HG03064 (cell line): ENCODE measurements at regions not wholly inside any gene's neighbourhood (a gene's known extent, or its start where the extent isn't known, plus 50 kb on each side); places are given as distances from the start of the nearest gene placed in this dataset.
"Not testable (repeated sequence)": the region's sequence is repeated elsewhere in the genome, so short reads cannot be mapped to it uniquely, and the experiment has no call there.

Experiments used
- ATAC-seq: cut with Tn5 transposase; IDR thresholded peaks from one replicate; pipeline ENCODE4 v1.9.1; 2021; ENCODE audit warnings: low read depth; ENCODE audit not compliant: unreplicated experiment

GRCh38 chr2:38454081-38454480 is 77.0 kb upstream of the ATL2 start:
- ATAC-seq, result no peak

DNA sequence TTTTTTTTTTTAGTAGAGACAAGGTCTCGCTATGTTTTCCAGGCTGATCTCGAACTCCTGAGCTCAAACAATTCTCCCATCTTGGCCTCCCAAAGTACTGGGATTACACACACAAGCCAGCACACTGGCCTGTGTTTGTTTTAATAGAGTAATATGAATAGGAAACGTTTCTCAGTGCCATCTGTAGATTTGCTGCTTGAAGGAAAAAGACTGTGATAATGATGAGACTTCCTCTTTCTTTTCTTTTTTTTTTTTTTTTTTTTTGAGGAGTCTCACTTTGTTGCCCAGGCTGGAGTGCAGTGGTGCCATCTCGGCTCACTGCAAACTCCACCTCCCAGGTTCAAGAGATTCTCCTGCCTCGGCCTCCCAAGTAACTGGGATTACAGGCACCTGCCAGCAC is 74.7 kb upstream of the ATL2 start:
- not testable (repeated sequence) for ATAC-seq

- no peak for ATAC-seq
These were observed 73.4 kb upstream of the ATL2 start for GRCh38 chr2:38450509-38450908.

DNA sequence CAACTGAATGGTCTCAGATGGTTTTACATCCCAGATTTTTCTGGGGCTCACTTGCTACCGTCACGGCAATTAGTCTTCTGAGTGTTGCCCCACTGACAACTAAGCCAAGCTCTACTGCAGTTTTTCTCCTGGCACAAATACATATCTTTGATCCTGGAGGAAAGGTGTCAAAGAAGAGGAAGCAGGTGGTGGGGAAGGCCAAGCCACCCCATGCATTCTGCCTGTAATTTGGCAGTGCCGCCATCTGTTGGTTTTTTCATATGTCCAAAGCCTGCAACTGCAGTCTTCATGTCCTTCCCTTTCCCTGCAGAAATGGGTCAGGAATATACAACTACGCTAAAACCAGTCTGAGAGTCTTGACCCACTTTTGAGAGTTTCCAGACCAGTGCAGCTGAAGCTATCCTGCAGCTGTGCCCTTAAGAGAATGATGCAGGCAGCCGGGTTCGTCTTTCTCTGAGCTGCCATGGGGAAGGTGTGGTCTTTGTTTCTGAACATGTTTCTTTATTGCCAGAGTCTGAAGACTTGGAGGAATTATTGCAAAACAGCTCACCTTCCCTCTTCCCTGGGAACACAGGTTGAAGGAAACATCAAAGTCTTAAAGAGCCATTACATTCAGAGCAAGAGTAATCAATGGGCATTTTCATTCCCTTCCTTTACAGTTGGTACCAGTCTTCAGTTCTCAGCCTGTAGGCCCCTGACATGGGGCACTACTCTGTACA is 71.8 kb upstream of the ATL2 start:
- ATAC-seq, result no peak

DNA sequence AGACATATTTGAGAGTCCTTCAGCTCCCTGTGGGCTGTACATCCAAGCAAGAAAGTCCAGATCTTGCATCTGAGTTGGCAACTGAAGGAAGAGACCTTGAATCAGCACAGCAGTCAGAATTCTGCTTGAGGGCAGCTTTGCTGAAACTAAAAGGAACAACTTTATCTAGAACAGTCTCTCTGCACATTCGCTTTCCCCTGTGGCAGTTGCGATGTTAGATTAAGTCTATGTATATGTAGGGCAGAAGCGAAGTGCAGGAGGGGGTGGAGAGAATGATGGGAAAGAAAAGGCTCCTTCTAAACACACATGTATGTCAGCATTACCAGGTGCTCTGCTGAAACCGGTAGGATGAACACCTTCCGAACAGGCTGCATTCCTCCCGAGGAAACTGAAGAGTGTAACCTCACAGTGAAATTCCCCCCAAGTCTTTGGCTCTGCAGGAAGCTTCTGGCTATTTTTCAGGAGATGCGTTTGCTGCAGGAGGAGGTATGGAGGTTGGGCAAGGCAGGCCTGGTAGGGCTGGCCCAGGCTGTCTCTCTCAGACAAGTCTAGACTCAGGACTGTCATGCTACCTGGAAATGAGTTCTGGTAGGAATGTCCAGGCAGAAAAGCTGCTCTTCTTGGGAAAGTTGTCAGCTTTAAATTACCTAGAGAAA is 70.0 kb upstream of the ATL2 start:
- ATAC-seq, result no peak

DNA sequence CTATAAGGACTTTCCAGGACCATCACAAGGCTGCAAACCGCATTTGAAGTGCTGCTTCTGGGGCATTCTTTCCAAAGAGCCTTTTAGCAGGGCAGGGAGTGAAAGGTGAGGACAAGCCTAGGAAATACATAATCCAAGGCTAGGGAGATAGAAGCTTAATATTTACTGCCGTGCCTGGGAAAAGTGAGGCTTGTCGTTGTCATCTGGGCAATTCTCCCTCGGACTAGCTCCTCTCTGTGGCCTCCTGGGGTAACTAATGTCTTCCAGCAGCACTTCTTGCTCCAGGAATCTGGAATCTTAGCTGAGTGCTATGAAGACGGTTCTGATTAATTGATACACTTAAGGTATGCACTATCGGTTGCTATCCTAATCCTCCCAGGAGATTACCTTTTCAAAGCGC is 69.3 kb upstream of the ATL2 start:
- ATAC-seq, result no peak

GRCh38 chr2:38444247-38444646 is 67.2 kb upstream of the ATL2 start:
- no peak for ATAC-seq

DNA sequence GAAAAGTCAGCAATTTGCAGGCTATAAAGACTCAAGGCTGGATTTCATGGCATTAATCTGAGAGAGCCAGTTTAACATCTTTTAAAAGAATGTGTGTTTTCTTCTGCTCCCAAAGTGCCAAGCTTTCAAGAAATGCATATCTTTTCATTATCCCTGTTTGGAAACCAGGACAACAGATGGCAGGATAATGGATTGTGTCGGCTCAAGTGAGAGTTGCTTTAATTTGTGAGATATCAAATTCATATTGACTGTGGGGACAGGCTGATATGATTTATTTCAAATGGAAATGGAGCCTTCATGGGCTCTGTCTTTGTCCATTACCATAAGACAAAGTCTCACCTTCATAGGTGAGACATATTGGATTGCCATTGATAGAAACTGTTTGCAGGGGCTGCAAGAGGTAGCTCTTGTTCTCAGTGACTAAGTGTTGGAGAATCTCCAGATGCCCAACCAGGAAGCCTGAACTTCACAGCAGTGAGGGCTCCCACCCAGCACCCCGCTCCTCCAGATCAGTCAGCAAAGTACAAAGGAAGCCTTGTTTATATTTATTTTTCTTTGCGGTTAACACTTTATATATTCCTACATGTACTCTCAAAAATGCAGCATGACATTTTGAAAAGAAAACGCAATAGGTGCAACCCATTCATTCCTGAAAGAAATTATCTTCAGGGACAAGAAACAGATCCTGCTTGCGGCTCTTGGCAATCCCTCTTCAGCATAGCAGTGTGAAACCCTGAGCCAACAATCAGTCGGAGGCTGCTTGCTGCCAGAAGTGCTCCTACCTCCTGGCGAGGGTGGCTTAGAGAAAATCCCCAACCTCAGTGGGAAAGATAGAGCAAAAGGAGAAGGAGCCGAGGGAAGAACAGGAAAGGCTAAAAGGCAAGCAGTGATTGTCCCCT is 65.8 kb upstream of the ATL2 start:
- no peak for ATAC-seq

- ATAC-seq, result no peak
These were observed 64.3 kb upstream of the ATL2 start for GRCh38 chr2:38441346-38441745.

GRCh38 chr2:38440655-38441054 is 63.6 kb upstream of the ATL2 start:
- ATAC-seq, result no peak

- no peak for ATAC-seq
These were observed 62.8 kb upstream of the ATL2 start for GRCh38 chr2:38439863-38440262.

DNA sequence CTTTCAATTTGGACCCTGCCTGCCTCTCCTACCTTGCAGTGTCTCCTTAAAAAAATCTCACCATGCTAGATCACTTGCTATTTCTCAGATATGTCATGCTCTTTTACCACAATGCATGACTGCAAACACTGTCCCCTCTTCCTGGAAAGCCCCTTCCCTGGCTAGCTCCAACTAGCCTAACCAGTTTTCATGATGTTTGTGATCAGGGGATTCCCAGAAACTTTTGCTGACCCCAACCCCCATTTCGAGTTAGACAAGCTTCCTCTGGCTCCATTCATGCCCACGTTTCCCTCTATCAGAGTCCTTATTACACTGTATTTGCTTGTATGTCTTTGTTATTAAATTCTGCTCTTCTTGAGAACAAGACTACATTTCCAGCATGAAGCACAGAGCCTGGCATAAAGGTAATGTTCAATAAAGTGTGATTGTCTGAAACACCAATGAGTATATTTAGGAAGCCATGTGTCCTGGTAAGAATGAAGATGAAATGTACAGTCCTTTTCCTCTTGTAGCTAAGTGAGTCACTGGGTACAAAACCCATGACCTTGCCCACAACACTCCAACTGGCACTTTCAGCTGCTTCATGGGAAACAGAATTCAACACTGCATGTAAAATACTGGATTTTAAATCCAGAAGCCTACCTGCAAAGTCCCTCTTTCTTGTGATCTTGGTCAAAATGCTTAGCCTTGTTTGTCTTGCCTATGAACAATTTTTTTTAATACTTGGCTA is 62.0 kb upstream of the ATL2 start:
- peak; percentile 57 for ATAC-seq

GRCh38 chr2:38438133-38438882 is 61.2 kb upstream of the ATL2 start:
- no peak for ATAC-seq

DNA sequence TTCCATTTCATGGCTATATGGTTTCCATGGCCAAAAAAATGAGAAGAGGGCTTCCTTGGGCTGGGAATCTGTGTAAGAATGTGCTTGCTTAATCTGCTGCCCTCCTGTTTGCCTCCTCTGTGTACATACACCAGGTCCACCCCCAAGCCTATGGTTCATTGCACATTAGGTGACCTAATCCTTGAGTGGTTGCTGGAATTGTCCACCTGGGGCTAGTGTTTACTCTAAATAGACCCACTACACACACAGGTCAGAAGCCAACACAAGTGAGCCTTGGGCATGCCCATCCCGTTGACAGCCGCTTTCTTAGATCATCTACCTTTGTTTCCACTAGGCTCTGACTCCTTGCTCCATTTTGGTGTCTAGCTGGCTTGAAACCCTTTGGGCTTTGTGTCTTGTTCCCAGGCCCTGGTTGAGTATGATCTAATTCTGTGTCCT is 59.2 kb upstream of the ATL2 start:
- no peak for ATAC-seq

- no peak for ATAC-seq
These were observed 58.7 kb upstream of the ATL2 start for GRCh38 chr2:38435775-38436174.

DNA sequence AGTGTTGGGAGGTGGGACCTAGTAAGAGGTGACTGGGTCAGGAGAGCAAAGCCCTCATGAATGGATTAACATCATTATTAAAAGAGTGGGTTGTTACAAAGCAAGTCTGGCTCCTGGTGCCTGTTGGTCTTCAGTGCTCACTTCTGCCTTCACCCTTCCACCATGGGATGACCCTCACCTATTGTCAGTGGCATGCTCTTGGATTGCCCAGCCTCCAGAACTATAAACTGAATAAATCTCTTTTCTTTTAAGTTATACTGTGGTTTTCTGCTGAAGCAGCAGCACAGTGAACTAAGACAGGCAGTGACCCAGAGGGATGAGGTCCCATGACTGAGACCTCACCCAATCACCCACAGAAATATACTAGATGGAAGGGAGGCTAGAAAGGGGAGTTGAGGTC is 57.5 kb upstream of the ATL2 start:
- ATAC-seq, result no peak

DNA sequence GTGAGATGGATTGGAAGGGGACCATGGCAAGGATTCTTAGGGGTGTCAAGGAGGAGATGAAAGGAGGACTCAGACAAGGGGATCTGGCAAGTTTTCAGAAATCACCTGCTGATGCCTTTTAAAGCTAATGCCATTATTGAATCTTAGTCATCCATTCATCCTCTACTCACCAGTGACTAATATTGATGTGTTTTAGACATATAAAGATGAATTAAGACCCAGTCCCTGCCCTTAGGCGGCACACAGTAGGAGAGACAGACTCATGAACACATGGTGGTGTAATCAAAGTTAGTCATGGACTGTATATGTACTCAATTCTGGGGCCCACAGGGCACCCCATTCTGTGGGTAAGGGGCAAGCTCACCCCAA is 56.5 kb upstream of the ATL2 start:
- no peak for ATAC-seq

GRCh38 chr2:38432820-38433606 is 55.9 kb upstream of the ATL2 start:
- ATAC-seq, result no peak

GRCh38 chr2:38430597-38431207 is 53.6 kb upstream of the ATL2 start:
- no peak for ATAC-seq
